ENCODE measurements at regions not wholly inside any gene's neighbourhood (a gene's known extent, or its start where the extent isn't known, plus 50 kb on each side); places are given as distances from the start of the nearest gene placed in this dataset.
"Not testable (repeated sequence)": the region's sequence is repeated elsewhere in the genome, so short reads cannot be mapped to it uniquely, and the experiment has no call there.

- no peak for DNase-seq (ENCODE audit: low spot score)
- no peak for TF ChIP-seq CTCF (conservative IDR thresholded peaks at IDR 0.05; ENCODE audit: low read depth)
- ChIA-PET POLR2A (ENCODE audit: low non-redundant PET) (no interaction called here), CTCF (no interaction called here)
- no peak overlapping the region for H3K27ac ChIP-seq
These were observed 533.7 kb downstream of the HAPSTR1 start for GRCh38 chr16:9625122-9625521.

GRCh38 chr16:9627427-9627826 lies 536.0 kb downstream of the HAPSTR1 start:
- POLR2A ChIA-PET (ENCODE audit: low non-redundant PET) = no interaction called here
- no peak for TF ChIP-seq CTCF (conservative IDR thresholded peaks at IDR 0.05; ENCODE audit: low read depth)
- CTCF ChIA-PET = no interaction called here
- DNase-seq (ENCODE audit: low spot score) = no peak
- H3K27ac ChIP-seq = no peak overlapping the region

- no peak for DNase-seq (ENCODE audit: low spot score)
- no peak for TF ChIP-seq CTCF (conservative IDR thresholded peaks at IDR 0.05; ENCODE audit: low read depth)
- CTCF ChIA-PET = no interaction called here
These were observed 538.7 kb downstream of the HAPSTR1 start for GRCh38 chr16:9630119-9630518.

GRCh38 chr16:9630985-9631384 lies 539.5 kb downstream of the HAPSTR1 start:
- POLR2A ChIA-PET (ENCODE audit: low non-redundant PET) = no interaction called here
- CTCF ChIA-PET = no interaction called here
- TF ChIP-seq CTCF (conservative IDR thresholded peaks at IDR 0.05; ENCODE audit: low read depth) = no peak
- no peak overlapping the region for H3K27ac ChIP-seq
- no peak for DNase-seq (ENCODE audit: low spot score)

More at GRCh38 chr16:9630119-9630518, 538.7 kb downstream of the HAPSTR1 start:
- no peak overlapping the region for H3K27ac ChIP-seq
- POLR2A ChIA-PET (ENCODE audit: low non-redundant PET) = no interaction called here

GRCh38 chr16:9633844-9634243 lies 542.4 kb downstream of the HAPSTR1 start:
- TF ChIP-seq CTCF (conservative IDR thresholded peaks at IDR 0.05; ENCODE audit: low read depth) = no peak
- no peak overlapping the region for H3K27ac ChIP-seq
- CTCF ChIA-PET = interaction anchor here (1.9 kb wide), 1 partner anchor 15 kb away, joined by 7 read pairs; no protein-coding TSS in a partner anchor
- no peak for DNase-seq (ENCODE audit: low spot score)
- POLR2A ChIA-PET (ENCODE audit: low non-redundant PET) = no interaction called here

- DNase-seq (ENCODE audit: low spot score); H3K27ac ChIP-seq; POLR2A ChIA-PET (ENCODE audit: low non-redundant PET); CTCF ChIA-PET: not testable (repeated sequence)
These were observed 543.8 kb downstream of the HAPSTR1 start for GRCh38 chr16:9635150-9635720.

- TF ChIP-seq CTCF (conservative IDR thresholded peaks at IDR 0.05; ENCODE audit: low read depth) = no peak
- no peak for DNase-seq (ENCODE audit: low spot score)
- CTCF ChIA-PET = interaction anchor here (0.6 kb wide), 1 partner anchor 418 kb away, joined by 3 read pairs; no protein-coding TSS in a partner anchor
- no peak overlapping the region for H3K27ac ChIP-seq
- POLR2A ChIA-PET (ENCODE audit: low non-redundant PET) = no interaction called here
These were observed 538.0 kb downstream of the GRIN2A start for GRCh38 chr16:9644258-9644657.
